BLaER1 treated with 17β-estradiol and CSF1 and Interleukin-3, amounts not matched to agents 10 nM and 100 nM (cell line): ENCODE measurements at regions not wholly inside any gene's neighbourhood (a gene's known extent, or its start where the extent isn't known, plus 50 kb on each side); places are given as distances from the start of the nearest gene placed in this dataset.
A peak's percentile ranks its signal among the peaks of the same experiment; 100 is the strongest.

Experiments
- H3K27ac ChIP-seq, 11 experiments: shearing (Covaris generic); formaldehyde crosslinking; 2 replicates each; pipeline ENCODE4 v1.8.1; 2022
- H3K27me3 ChIP-seq, 11 experiments: shearing (Covaris generic); formaldehyde crosslinking; 2 replicates each; pipeline ENCODE4 v1.8.1; 2022
- H3K36me3 ChIP-seq, 11 experiments: shearing (Covaris generic); formaldehyde crosslinking; 2 replicates each; pipeline ENCODE4 v1.8.1; 2022
- H3K4me1 ChIP-seq, 10 experiments: shearing (Covaris generic); formaldehyde crosslinking; 2 replicates each; pipeline ENCODE4 v1.8.1; 2022
- H3K4me2 ChIP-seq, 11 experiments: shearing (Covaris generic); formaldehyde crosslinking; 2 replicates each; pipeline ENCODE4 v1.8.1; 2022
- H3K4me3 ChIP-seq, 10 experiments: shearing (Covaris generic); formaldehyde crosslinking; 2 replicates each; pipeline ENCODE4 v1.8.1; 2022
- H3K9ac ChIP-seq, 11 experiments: shearing (Covaris generic); formaldehyde crosslinking; 2 replicates each; pipeline ENCODE4 v1.8.1; 2022
- H3K9me3 ChIP-seq, 11 experiments: shearing (Covaris generic); formaldehyde crosslinking; replicated peaks in 1 of 11; 2 replicates each; pipeline ENCODE4 v1.8.1; 2022
- H4K20me1 ChIP-seq, 11 experiments: shearing (Covaris generic); formaldehyde crosslinking; 2 replicates each; pipeline ENCODE4 v1.8.1; 2022
- Cebpa-rat ChIP-seq, 11 experiments: shearing (Covaris generic); IDR thresholded peaks; 2 replicates each; pipeline ENCODE4 v1.8.1; 2022

DNA sequence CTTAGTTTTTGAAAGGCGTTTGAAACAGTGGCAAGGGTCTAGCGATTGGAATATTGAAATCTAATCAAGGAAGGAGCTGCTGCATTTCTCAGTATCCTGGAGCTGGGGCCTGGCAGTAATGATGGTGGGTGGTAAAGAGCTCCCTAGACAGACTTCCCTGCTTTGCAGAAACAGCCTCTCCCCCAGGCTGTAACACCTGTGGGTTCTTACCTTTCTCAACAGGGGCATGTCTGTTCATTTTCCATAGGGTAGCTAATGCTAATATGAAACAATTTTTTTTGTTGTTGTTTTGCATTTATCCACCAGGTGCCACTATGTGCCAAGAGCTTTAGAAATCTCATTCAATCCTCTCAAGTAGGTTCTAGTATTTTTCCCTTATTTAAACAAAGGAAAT lies 345.5 kb downstream of the REEP3 start:
- no peak for TF ChIP-seq Cebpa-rat (IDR thresholded peaks at IDR 0.05)
- H3K9me3 ChIP-seq: no peaks in the 10 kb centered on the region; a peak in 1 of 22 replicates
- no peak overlapping the region for H3K4me3 ChIP-seq
- H3K36me3 ChIP-seq: no peaks in the 10 kb centered on the region
- no peak overlapping the region for H3K9ac ChIP-seq
- no peaks in the 10 kb centered on the region for H4K20me1 ChIP-seq
- no peak overlapping the region for H3K27ac ChIP-seq
- H3K4me1 ChIP-seq: peaks cover 4 to 17% (median 10%) of the 10 kb centered on the region in 10 experiments; a peak in 14 of 20 replicates
- H3K4me2 ChIP-seq: peak overlapping the region; percentile 56 to 94 (median 72); a peak in 20 of 22 replicates
- H3K27me3 ChIP-seq: no peaks in the 10 kb centered on the region

DNA sequence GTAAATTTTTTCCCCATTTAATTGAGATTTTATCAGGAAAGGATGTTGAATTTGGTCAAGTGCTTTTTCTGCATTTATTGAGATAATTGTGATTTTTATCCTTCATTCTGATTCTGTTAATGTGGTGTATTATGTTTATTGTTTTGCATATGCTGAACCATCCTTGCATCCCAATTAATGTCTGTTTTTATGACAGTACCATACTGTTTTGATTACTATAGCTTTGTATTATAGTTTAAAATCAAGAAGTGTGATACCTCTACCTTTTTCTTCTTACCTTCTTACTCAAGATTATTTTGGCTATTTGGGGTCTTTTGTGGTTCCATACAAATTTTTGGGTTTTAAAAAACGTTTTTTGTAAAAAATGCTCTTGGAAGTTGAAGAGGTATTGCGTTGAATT lies 357.2 kb downstream of the REEP3 start:
- no peak overlapping the region for H3K27ac ChIP-seq
- H4K20me1 ChIP-seq: no peaks in the 10 kb centered on the region
- no peaks in the 10 kb centered on the region for H3K36me3 ChIP-seq
- no peaks in the 10 kb centered on the region for H3K4me1 ChIP-seq
- H3K4me2 ChIP-seq: no peak overlapping the region
- no peak overlapping the region for H3K9ac ChIP-seq
- H3K27me3 ChIP-seq: no peaks in the 10 kb centered on the region
- TF ChIP-seq Cebpa-rat (IDR thresholded peaks at IDR 0.05): no peak
- peaks cover 9 to 22% (median 17%) of the 10 kb centered on the region in 11 experiments for H3K9me3 ChIP-seq
- no peak overlapping the region for H3K4me3 ChIP-seq

DNA sequence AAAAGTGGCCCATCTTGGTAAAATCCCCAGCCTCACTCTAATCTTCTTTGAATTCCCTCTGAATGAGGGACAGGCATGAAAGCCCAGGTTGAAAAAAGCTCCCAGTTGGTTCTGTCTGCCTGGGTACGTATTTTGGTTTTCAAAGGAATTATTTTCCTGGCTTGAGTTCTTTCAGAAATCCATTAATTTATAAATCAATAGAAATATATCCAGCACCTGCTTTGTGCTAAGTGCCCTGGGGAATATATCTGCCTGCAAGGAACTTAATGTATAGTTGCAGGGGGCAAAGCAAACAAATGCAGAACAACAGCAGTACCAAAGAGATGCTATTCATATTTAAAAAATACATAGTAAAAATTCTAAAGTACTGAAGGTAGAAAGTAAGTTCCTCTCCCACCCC lies 362.7 kb downstream of the REEP3 start:
- Histone ChIP-seq H3K9me3 (peaks cover 0 to 14% (median 4%) of the 10 kb centered on the region in 11 experiments; a peak in 9 of 22 replicates), H3K4me3 (no peak overlapping the region), H3K4me2 (no peak overlapping the region), H3K36me3 (no peaks in the 10 kb centered on the region), H3K4me1 (no peaks in the 10 kb centered on the region), H3K9ac (no peak overlapping the region), H3K27ac (no peak overlapping the region), H4K20me1 (no peaks in the 10 kb centered on the region; a peak in 1 of 22 replicates), H3K27me3 (no peaks in the 10 kb centered on the region)
- no peak for TF ChIP-seq Cebpa-rat (IDR thresholded peaks at IDR 0.05)

- H3K9ac ChIP-seq: no peak overlapping the region
- no peak overlapping the region for H3K4me2 ChIP-seq
- no peak overlapping the region for H3K27ac ChIP-seq
- H3K27me3 ChIP-seq: no peaks in the 10 kb centered on the region
- TF ChIP-seq Cebpa-rat (IDR thresholded peaks at IDR 0.05): no peak
- no peaks in the 10 kb centered on the region; a peak in 1 of 22 replicates for H4K20me1 ChIP-seq
- H3K4me3 ChIP-seq: no peak overlapping the region
- H3K9me3 ChIP-seq: peaks cover 0 to 8% (median 4%) of the 10 kb centered on the region in 11 experiments; a peak in 7 of 22 replicates
- no peaks in the 10 kb centered on the region for H3K4me1 ChIP-seq
- no peaks in the 10 kb centered on the region for H3K36me3 ChIP-seq
Measured at GRCh38 chr10:63884426-63884825, 363.2 kb downstream of the REEP3 start.

GRCh38 chr10:63885156-63885555 lies 364.0 kb downstream of the REEP3 start:
- Histone ChIP-seq H3K4me2 (no peak overlapping the region), H3K36me3 (no peaks in the 10 kb centered on the region), H3K9ac (no peak overlapping the region), H3K9me3 (peaks cover 0 to 6% (median 4%) of the 10 kb centered on the region in 11 experiments; a peak in 5 of 22 replicates), H3K4me1 (no peaks in the 10 kb centered on the region), H3K27me3 (no peaks in the 10 kb centered on the region), H4K20me1 (no peaks in the 10 kb centered on the region; a peak in 1 of 22 replicates), H3K27ac (no peak overlapping the region), H3K4me3 (no peak overlapping the region)
- no peak for TF ChIP-seq Cebpa-rat (IDR thresholded peaks at IDR 0.05)

DNA sequence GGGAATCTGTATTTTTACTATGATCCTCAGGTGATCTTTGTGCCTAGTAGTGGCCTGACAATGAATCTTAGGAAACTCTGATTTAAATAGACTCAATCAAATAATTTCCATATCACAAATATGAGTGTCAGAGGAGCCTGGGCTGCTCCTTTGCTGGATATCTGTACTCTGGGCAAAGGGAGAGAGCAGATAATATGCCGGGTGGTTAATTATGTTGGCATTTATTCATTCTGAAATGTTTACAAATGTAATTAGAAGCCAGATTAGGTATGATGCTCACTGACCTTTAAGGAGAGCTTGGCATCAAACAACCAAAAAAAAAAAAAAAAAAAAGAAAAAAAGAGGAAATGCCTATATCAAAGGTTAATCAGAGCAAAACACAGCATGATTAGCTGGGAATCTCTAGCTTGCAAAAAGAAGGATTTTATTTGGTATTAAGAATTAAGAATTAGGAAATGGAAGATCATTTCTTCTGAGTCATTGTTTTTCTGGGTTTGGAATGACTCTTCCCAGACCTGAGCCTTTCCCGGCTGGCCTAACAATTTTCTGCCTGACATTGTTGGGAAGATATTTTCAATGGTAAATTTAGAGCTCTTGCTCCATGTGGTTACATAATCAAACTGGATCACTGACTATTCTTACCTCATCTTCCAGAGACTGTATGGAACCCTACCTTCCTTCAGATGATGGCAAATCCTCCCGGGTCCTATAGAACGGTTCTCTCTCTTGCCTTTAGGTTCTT lies 365.3 kb downstream of the REEP3 start:
- no peak overlapping the region for H3K4me3 ChIP-seq
- no peak overlapping the region for H3K27ac ChIP-seq
- no peak for TF ChIP-seq Cebpa-rat (IDR thresholded peaks at IDR 0.05)
- no peaks in the 10 kb centered on the region for H3K36me3 ChIP-seq
- H3K9ac ChIP-seq: no peak overlapping the region
- peaks cover 0 to 6% (median 4%) of the 10 kb centered on the region in 11 experiments; a peak in 5 of 22 replicates for H3K9me3 ChIP-seq
- no peaks in the 10 kb centered on the region for H3K4me1 ChIP-seq
- H4K20me1 ChIP-seq: no peaks in the 10 kb centered on the region; a peak in 2 of 22 replicates
- no peaks in the 10 kb centered on the region for H3K27me3 ChIP-seq
- no peak overlapping the region for H3K4me2 ChIP-seq

DNA sequence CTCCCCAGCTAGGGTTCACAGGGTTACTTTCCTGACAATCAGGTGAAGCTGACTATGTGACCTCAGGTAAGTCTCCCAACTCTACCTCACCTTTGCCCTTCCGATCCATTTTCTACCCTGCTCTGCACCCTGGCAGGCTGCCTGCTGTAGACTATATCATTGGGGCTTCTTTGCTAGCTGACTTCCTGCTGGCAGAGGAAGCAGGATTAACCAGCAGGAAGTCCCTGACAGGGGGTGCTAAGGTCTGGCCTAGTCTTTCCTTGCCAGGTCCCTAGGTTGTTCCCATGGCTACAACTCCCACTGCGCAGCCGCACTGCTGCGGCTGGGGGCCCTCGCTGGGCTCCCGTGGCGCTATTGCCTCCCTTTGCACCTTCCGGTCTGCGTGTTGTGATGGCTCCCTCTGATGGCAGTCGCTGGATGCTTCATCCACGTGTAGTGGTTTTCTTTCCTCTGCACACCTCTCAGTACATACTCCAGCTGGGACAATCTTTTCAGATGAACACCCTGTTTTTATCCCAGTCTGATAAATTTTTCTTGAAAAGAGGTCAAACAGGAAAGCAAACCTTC lies 365.9 kb downstream of the REEP3 start:
- H3K9me3 ChIP-seq: peaks cover 0 to 6% (median 4%) of the 10 kb centered on the region in 11 experiments; a peak in 5 of 22 replicates
- no peak overlapping the region for H3K4me2 ChIP-seq
- no peaks in the 10 kb centered on the region for H3K36me3 ChIP-seq

DNA sequence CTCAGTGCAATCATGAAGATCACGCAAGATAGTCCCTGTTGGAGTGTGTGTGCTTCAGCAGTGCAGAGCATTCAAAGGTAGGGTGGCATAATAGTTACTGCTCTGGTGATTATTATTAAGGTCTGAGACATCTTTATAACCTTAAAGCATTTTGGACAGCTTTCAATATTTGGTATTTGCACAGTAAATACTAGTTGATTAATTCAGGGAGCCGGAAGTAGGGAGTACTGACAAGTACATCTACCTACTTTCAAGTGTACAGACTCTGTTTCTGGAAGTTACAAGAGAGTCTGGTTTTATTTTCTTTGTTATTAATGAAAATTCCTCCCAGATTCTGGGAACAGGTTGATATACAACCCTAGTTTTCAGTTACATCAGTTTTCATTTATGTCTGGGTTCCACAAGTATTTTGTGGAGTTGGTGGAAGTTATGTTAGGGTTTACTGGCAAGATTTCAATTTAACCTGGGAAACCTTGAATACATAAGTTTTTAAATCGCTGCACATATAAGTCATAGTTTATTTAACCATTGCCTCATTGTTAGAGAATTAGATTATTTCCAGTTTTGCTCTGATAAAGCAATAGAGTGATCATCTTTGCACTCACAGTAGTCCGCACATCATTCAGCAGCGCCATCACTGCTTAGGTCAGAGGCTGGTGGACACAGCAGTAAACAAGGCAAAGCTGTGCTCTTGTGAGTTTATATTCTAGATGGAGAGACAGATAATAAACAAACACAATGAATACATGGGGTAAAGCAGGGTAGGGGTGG lies 366.6 kb downstream of the REEP3 start:
- Histone ChIP-seq H3K27me3 (no peaks in the 10 kb centered on the region), H4K20me1 (no peaks in the 10 kb centered on the region; a peak in 2 of 22 replicates), H3K4me3 (no peak overlapping the region), H3K27ac (no peak overlapping the region), H3K9me3 (peaks cover 0 to 6% (median 4%) of the 10 kb centered on the region in 11 experiments; a peak in 5 of 22 replicates), H3K4me2 (no peak overlapping the region), H3K36me3 (no peaks in the 10 kb centered on the region), H3K9ac (no peak overlapping the region), H3K4me1 (no peaks in the 10 kb centered on the region)
- TF ChIP-seq Cebpa-rat (IDR thresholded peaks at IDR 0.05): no peak

More for the DNA sequence above, 365.9 kb downstream of the REEP3 start:
- TF ChIP-seq Cebpa-rat (IDR thresholded peaks at IDR 0.05): no peak
- Histone ChIP-seq H3K4me3 (no peak overlapping the region), H3K27ac (no peak overlapping the region), H3K27me3 (no peaks in the 10 kb centered on the region), H3K4me1 (no peaks in the 10 kb centered on the region), H4K20me1 (no peaks in the 10 kb centered on the region; a peak in 2 of 22 replicates), H3K9ac (no peak overlapping the region)

GRCh38 chr10:63889803-63890202 lies 368.6 kb downstream of the REEP3 start:
- H3K9me3 ChIP-seq: peaks cover 0 to 6% (median 4%) of the 10 kb centered on the region in 11 experiments; a peak in 5 of 22 replicates
- no peak overlapping the region for H3K4me2 ChIP-seq
- no peaks in the 10 kb centered on the region for H3K27me3 ChIP-seq
- TF ChIP-seq Cebpa-rat (IDR thresholded peaks at IDR 0.05): no peak
- H3K4me3 ChIP-seq: no peak overlapping the region
- no peaks in the 10 kb centered on the region for H3K36me3 ChIP-seq
- no peak overlapping the region for H3K9ac ChIP-seq
- no peaks in the 10 kb centered on the region; a peak in 2 of 22 replicates for H4K20me1 ChIP-seq
- peaks cover 0 to 7% (median 0%) of the 10 kb centered on the region in 10 experiments; a peak in 1 of 20 replicates for H3K4me1 ChIP-seq
- H3K27ac ChIP-seq: no peak overlapping the region
